NOMO-1 (cell line): ENCODE measurements at regions not wholly inside any gene's neighbourhood (a gene's known extent, or its start where the extent isn't known, plus 50 kb on each side); places are given as distances from the start of the nearest gene placed in this dataset.
"Not testable (repeated sequence)": the region's sequence is repeated elsewhere in the genome, so short reads cannot be mapped to it uniquely, and the experiment has no call there.

ENCODE experiments used
- DNase-seq, 2 experiments: peaks; one replicate each; lab custom pipeline; 2025; ENCODE audit not compliant: unreplicated experiment in 2 of 2; lab: John Stamatoyannopoulos, UW

- DNase-seq: no peak
These were observed 112.5 kb upstream of the FGGY start for GRCh38 chr1:59184365-59184905.

- DNase-seq: no peak
These were observed 111.6 kb upstream of the FGGY start for GRCh38 chr1:59185163-59185860.

GRCh38 chr1:59186656-59187055 is 110.2 kb upstream of the FGGY start:
- no peak for DNase-seq

- DNase-seq: no peak
These were observed 108.3 kb upstream of the FGGY start for GRCh38 chr1:59188413-59189213.

- DNase-seq: no peak
These were observed 103.3 kb upstream of the FGGY start for GRCh38 chr1:59193443-59194093.

- no peak for DNase-seq
These were observed 102.3 kb upstream of the FGGY start for GRCh38 chr1:59194621-59195020.

- no peak for DNase-seq
These were observed 101.7 kb upstream of the FGGY start for GRCh38 chr1:59195151-59195550.

GRCh38 chr1:59198564-59198963 is 98.3 kb upstream of the FGGY start:
- DNase-seq: no peak

- no peak for DNase-seq
These were observed 97.7 kb upstream of the FGGY start for GRCh38 chr1:59199147-59199546.

GRCh38 chr1:59199719-59200376 is 97.0 kb upstream of the FGGY start:
- no peak for DNase-seq

- DNase-seq: no peak
These were observed 95.6 kb upstream of the FGGY start for GRCh38 chr1:59201341-59201740.

GRCh38 chr1:59202455-59202854 is 94.4 kb upstream of the FGGY start:
- no peak for DNase-seq

GRCh38 chr1:59204001-59204400 is 92.9 kb upstream of the FGGY start:
- DNase-seq: peak; percentile 10 to 71

GRCh38 chr1:59206616-59207015 is 90.3 kb upstream of the FGGY start:
- not testable (repeated sequence) for DNase-seq

GRCh38 chr1:59210430-59210829 is 86.5 kb upstream of the FGGY start:
- not testable (repeated sequence) for DNase-seq

- no peak for DNase-seq
These were observed 84.2 kb upstream of the FGGY start for GRCh38 chr1:59212706-59213105.

- no peak for DNase-seq
These were observed 82.4 kb upstream of the FGGY start for GRCh38 chr1:59214248-59215208.

GRCh38 chr1:59215766-59216291 is 81.1 kb upstream of the FGGY start:
- DNase-seq: no peak

- DNase-seq: not testable (repeated sequence)
These were observed 79.5 kb upstream of the FGGY start for GRCh38 chr1:59217439-59217838.
